GM12873 (cell line): ENCODE measurements at regions not wholly inside any gene's neighbourhood (a gene's known extent, or its start where the extent isn't known, plus 50 kb on each side); places are given as distances from the start of the nearest gene placed in this dataset.

ENCODE experiments used
- TF ChIP-seq, protein P1 (sequence below): IDR thresholded peaks from 2 replicates; pipeline ENCODE4 v1.5.1; 2012; ENCODE audit warnings: low read depth, mild to moderate bottlenecking, moderate library complexity, low read length, control low read depth; ENCODE audit not compliant: insufficient read depth; ENCODE audit errors: missing control alignments

DNA sequence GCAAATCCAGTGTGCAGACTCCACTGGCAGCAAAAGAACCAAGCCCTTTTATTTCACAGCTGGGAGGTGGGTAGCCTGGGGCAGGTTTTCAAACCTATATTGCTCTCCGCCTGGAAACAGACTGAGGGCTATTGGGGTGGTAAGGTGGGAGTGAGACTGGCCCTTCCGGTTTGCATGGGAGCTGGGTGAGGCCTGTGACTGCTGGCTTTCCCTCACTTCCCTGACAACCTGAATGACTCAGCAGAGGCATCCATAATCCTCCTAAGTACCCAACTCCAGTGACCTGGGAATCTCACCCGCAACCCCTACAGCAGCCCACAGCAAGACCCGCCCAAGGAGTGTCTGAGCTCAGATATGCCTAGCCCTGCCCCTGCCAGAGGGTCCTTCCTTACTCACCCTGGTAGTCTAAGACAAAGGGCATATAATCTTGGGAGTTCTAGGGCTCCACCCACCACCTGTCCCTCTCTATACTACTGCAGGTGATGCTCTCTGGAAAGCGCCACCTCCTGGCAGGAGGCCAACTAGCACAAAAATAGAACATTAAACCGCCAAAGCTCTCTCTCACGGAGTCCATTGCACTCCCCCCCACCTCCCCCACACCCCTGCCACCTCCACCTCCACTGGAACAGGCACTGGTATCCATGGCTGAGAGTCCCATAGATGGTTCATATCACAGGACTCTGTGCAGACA lies 602.0 kb upstream of the C16orf82 start:
- TF ChIP-seq, protein P1, sequence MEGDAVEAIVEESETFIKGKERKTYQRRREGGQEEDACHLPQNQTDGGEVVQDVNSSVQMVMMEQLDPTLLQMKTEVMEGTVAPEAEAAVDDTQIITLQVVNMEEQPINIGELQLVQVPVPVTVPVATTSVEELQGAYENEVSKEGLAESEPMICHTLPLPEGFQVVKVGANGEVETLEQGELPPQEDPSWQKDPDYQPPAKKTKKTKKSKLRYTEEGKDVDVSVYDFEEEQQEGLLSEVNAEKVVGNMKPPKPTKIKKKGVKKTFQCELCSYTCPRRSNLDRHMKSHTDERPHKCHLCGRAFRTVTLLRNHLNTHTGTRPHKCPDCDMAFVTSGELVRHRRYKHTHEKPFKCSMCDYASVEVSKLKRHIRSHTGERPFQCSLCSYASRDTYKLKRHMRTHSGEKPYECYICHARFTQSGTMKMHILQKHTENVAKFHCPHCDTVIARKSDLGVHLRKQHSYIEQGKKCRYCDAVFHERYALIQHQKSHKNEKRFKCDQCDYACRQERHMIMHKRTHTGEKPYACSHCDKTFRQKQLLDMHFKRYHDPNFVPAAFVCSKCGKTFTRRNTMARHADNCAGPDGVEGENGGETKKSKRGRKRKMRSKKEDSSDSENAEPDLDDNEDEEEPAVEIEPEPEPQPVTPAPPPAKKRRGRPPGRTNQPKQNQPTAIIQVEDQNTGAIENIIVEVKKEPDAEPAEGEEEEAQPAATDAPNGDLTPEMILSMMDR = no peak

DNA sequence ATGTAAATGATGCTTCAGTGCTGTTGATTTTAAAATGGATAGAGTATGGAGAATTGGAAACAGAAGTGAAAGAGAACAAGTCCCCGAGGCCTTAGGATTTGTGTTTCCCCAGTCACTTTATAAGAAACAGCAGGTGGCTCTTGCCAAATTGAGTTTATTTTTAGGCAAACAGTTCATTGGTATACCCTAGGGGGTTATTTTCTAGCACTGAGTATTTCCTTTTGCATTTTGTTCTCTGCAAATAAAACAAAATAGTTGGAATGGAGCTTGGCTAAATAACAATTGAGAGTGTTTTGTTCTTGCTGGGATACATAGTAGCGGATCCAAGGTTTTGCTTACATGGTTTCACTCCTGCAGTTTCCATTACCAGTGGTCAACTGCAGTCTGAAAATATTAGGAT lies 591.1 kb upstream of the C16orf82 start:
- TF ChIP-seq, protein P1 = no peak

DNA sequence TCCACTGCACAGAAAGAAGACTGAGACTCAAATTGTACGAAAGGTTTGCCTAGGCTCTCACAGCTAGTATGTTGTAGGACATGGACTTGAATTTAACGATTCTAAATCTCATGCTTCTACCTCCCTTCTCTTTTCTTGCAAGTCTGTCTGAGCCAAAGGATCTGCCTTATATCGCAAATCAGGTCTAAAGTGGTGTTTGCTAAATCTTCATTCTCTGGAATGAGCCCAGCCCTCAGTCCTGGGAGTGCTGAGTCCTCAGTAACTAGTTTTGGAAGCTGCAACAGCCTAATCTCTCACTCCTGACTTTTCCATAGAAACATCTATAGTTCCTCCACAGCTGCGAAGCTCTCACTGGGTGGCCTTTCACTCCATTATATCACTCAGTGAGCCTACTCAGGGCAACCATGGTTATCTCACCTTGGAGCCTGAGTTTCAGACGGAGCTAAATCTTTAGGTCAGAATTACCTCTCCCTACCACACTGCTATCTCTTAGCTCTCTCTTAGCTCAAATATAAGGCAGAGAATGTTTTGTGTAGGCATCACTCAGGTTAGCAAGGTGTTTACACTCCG lies 575.5 kb upstream of the C16orf82 start:
- TF ChIP-seq, protein P1 = no peak

DNA sequence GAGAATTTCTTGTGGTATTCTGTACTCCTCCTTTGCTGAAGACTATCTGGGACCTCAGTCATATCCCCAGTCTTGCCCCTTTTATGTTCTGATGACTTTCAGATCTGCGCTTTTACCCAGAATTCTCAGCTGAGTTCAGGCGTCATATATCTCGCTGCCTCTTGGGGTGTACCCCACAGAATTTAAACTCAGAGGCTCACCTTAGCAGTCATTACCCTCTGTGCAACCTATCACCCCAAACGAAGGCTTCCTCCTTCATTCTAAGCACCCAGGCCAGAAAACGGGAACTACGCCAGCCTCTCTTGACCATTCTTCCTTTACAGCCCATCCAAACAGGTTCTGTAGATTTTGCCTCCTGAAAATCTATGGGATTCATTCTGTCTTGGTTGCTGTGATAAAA lies 574.8 kb upstream of the C16orf82 start:
- TF ChIP-seq, protein P1 = no peak

DNA sequence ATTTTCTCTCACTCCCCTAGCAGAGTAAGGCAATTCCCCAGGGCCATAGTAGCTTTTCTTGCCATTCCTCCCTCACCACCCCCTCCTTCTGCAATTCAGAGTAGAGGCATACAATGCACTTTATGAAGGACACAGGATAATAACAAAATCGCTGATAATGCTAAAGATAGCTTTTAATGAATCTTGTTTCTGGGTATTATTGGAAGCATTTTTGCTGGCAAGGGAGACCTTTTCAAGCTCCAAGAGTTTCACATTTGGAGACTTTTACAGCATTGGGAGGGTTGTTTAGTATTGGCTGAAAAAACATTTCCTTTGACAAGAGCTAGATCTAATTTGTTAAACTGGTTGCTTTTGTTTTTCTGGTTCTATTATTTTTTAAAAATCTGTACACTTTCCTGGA lies 573.0 kb upstream of the C16orf82 start:
- TF ChIP-seq, protein P1 = no peak

DNA sequence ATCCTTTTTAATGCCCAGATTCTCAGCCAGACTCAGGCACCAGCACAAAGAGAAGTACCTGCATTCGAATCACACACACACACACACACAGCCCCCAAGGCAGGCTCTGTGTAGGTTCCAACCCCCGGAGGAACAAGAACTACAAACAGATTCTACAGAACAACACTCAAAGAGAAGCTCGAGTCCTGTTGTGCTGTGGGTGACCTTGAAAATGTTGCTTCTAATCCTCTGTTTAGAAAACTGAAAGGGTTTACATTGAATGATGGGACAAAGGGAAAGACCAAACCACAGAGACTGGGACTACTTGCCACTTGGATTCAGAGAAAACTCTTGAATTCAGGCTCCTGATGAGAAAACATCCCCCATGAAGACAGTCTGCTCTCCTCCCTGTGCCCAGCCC lies 568.8 kb upstream of the C16orf82 start:
- TF ChIP-seq, protein P1 = no peak

DNA sequence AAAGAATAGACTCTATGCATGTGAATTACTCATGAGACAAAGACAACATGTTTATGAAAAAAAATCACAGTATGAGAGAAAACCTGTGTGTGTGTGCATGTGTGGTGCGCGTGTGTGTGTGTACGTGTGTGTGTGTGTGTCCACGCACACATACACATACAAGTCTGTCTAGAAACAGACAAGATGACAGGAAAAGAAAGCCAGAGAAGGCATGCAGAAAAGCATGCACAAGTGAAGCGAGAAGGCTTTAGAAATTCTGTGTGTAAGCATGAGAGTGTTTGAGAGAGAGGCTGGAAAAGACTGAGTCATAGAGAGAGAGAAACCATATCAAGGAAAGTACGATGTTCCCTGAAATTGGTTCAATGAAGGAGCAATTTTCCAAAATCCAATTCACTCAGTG lies 566.4 kb upstream of the C16orf82 start:
- TF ChIP-seq, protein P1 = no peak
